TTC549 (cell line): ENCODE measurements at regions not wholly inside any gene's neighbourhood (a gene's known extent, or its start where the extent isn't known, plus 50 kb on each side); places are given as distances from the start of the nearest gene placed in this dataset.
"Not testable (repeated sequence)": the region's sequence is repeated elsewhere in the genome, so short reads cannot be mapped to it uniquely, and the experiment has no call there.

Experiments used
- FAIRE-seq: peaks from 2 replicates; lab custom pipeline; 2012; peaks lifted over from hg19 to GRCh38; lab: Jason Lieb, UNC

DNA sequence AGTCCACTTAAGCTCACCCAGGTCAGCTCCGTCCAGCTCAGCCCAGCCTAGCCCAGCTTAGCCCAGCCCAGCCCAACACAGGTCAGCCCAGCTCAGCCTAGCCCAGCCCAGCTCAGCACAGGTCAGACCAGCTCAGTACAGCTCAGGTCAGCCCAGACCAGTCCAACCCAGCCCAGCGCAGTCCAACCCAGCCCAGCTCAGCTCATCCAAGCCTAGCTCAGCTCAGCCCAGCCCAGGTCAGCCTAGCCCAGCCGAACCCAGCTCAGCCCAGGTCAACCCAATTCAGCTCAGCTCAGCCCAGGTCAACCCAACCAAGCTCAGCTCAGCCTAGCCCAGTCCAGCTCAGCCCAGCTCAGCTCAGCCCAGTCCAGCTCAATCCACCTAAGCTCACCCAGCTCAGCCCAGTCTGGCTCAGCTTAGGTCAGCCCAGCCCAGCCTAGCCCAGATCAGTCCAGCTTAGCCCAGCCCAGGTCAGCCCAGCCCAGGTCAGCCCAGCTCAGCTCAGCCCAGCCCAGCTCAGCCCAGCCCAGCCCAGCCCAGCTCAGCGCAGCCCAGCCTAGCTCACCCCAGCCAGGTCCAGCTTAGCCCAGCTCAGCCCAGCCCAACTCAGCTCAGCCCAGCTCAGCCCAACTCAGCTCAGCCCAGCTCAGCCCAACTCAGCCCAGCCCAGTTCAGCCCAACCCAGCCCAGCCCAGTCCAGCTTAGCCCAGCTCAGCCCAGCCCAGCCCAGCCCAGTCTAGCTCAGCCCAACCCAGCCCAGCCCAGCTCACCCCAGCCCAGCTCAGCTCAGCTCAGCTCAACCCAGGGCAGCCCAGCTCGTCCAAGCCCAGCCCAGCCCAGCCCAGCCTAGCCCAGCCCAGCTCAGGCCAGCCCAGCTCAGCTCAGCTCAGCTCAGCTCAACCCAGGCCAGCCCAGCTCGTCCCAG lies 184.0 kb downstream of the TMEM121 start:
- FAIRE-seq, result no peak

- no peak for FAIRE-seq
These were observed 184.7 kb downstream of the TMEM121 start for GRCh38 chr14:105711044-105711620.

DNA sequence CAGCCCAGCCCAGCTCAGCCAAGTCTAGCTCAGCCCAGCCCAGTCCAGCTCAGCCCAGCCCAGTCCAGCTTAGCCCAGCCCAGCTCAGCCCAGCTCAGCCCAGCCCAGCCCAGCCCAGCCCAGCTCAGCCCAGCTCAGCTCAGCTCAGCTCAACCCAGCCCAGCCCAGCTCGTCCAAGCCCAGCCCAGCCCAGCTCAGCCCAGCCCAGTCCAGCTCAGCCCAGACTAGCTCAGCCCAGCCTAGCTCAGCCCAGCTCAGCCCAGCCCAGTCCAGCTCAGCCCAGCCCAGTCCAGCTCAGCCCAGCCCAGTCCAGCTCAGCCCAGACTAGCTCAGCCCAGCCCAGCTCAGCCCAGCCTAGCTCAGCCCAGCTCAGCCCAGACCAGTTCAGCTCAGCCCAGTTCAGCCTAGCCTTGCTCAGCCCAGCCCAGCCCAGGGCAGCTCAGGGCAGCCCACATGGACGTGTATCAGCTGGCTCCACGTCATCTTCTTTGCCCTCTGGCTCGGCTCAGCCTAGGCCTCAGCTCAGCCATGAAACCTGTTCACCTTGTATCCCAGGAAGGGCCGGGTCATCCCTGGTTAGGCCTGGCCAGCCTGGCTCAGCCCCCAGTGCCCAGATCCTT lies 185.6 kb downstream of the TMEM121 start:
- FAIRE-seq, result no peak

- not testable (repeated sequence) for FAIRE-seq
These were observed 186.3 kb downstream of the TMEM121 start for GRCh38 chr14:105712670-105713069.

- FAIRE-seq, result not testable (repeated sequence)
These were observed 186.8 kb downstream of the TMEM121 start for GRCh38 chr14:105713160-105713559.

GRCh38 chr14:105713836-105714235 lies 187.5 kb downstream of the TMEM121 start:
- not testable (repeated sequence) for FAIRE-seq

- FAIRE-seq, result not testable (repeated sequence)
These were observed 192.4 kb downstream of the TMEM121 start for GRCh38 chr14:105718787-105719186.

DNA sequence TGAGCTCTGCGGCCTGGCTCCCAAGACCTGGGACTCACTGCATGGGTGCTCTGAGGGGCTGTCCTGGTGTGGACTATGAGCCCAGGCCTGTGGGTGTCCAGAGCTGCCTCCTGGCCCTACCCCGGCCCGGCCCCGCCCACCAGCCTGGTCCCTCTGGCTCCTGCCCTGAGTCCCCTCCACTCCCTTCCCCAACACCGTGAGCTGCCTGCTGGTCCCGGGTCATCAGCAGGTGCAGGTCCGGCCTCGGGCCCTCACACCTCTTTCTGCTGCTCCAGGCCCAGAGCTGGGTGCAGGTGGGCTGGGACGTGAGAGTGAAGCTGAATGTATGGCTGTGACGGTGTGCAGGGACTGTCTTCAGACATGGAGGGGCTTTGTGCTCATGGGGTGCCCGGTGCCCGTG lies 193.7 kb downstream of the TMEM121 start:
- FAIRE-seq, result not testable (repeated sequence)

GRCh38 chr14:105720852-105721601 lies 194.6 kb downstream of the TMEM121 start:
- not testable (repeated sequence) for FAIRE-seq

DNA sequence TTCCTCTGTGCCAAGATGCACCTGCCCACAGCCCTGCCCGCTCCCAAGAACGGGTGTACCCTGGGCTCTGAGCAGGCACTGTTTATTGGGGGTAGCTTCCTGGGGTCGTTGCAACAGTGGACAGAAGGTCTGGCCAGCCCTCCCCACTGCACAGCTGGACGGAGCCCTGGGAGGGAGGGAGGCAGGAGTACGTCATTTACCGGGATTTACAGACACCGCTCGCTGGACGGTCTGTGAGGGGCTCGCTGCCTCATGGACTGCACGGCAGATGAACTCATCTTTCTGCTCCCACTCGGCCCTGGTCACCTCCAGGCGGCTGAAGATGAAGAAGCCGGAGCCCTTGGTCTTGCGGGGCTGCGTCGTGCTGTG lies 195.2 kb downstream of the TMEM121 start:
- FAIRE-seq, result not testable (repeated sequence)

- FAIRE-seq, result not testable (repeated sequence)
These were observed 195.8 kb downstream of the TMEM121 start for GRCh38 chr14:105721996-105722709.

- not testable (repeated sequence) for FAIRE-seq
These were observed 196.9 kb downstream of the TMEM121 start for GRCh38 chr14:105723271-105723670.

GRCh38 chr14:105723776-105724175 lies 197.4 kb downstream of the TMEM121 start:
- not testable (repeated sequence) for FAIRE-seq

DNA sequence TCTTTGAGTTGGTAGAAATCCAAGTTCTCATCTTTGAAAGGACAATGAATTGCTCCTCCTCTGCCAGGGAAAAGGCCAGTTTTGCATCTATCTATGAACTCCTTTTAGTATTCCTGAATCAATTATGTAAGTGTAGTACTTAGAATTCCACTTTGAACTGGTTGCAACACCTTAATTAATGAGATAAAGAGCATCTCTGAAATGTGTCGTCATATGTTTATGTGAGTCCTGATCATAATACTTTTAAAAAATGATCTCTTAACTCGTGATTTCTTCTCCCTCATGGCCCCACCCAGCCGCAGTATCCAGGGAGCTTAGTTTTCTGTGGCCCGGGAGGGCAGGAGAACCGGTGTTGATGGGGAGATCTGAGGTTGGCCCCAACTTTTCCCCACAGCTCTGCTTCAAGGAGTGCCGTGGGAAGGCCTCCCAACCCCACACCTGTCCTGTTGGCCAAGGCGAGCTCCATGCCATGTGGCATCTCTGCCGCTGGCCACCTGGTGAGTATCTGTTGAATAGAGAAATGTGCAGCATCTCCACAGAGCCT lies 203.5 kb downstream of the TMEM121 start:
- FAIRE-seq, result not testable (repeated sequence)

GRCh38 chr14:105730731-105731130 lies 204.3 kb downstream of the TMEM121 start:
- not testable (repeated sequence) for FAIRE-seq

GRCh38 chr14:105731221-105731985 lies 205.0 kb downstream of the TMEM121 start:
- not testable (repeated sequence) for FAIRE-seq

GRCh38 chr14:105733081-105734065 lies 207.0 kb downstream of the TMEM121 start:
- no peak for FAIRE-seq

- FAIRE-seq, result not testable (repeated sequence)
These were observed 207.9 kb downstream of the TMEM121 start for GRCh38 chr14:105734241-105734640.

- not testable (repeated sequence) for FAIRE-seq
These were observed 209.9 kb downstream of the TMEM121 start for GRCh38 chr14:105736331-105736730.
